GM12878 (cell line): ENCODE measurements at regions not wholly inside any gene's neighbourhood (a gene's known extent, or its start where the extent isn't known, plus 50 kb on each side); places are given as distances from the start of the nearest gene placed in this dataset.

Experiments used
- ATAC-seq: fragments of 200-7000 bp; cut with Tn5 transposase; 3 replicates; pipeline ENCODE4 v1.9.1; 2020; ENCODE audit warnings: mild to moderate bottlenecking, moderate library complexity
- BruUV-seq: library from RNA; stranded (reverse); fragments of 400-500 nt; replicated peaks from 2 replicates; lab custom pipeline; 2021; lab: Mats Ljungman, UMichigan
- CTCF ChIA-PET: fragments of 300-600 bp; sonication (Branson Sonifier 250); formaldehyde crosslinking; extraction: SDS; loops from one replicate; lab custom pipeline; 2021; ENCODE audit warnings: inconsistent platforms; lab: Yijun Ruan, JAX
- POLR2A ChIA-PET: fragments of 350-600 bp; formaldehyde crosslinking; extraction: SDS; loops from one replicate; lab custom pipeline; 2021; ENCODE audit warnings: inconsistent platforms; lab: Charles Lee
- RAD21 ChIA-PET: fragments of 300-600 bp; sonication (Branson Sonifier 250); formaldehyde crosslinking; loops from one replicate; lab custom pipeline; 2023; ENCODE audit warnings: antibody characterized with exemption; ENCODE audit not compliant: unreplicated experiment; lab: Charles Lee
- SMC1A ChIA-PET: fragments of 300-600 bp; sonication (Branson Sonifier 250); formaldehyde crosslinking; loops from one replicate; lab custom pipeline; 2023; ENCODE audit not compliant: unreplicated experiment, uncharacterized antibody; lab: Charles Lee
- DNase-seq: peaks from one replicate; pipeline ENCODE4 v3.0.0-alpha.2; 2011; ENCODE audit warnings: low read depth, low spot score
- FAIRE-seq: peaks from 3 replicates; lab custom pipeline; 2011; peaks lifted over from hg19 to GRCh38; lab: Jason Lieb, UNC
- H2AFZ ChIP-seq: 2 replicates; pipeline ENCODE4 v1.6.0; 2011; ENCODE audit warnings: low read depth, low read length, control low read depth; ENCODE audit not compliant: control insufficient read depth
- H3K27ac ChIP-seq: 2 replicates; pipeline ENCODE4 v1.5.1; 2011; ENCODE audit warnings: control low read depth; ENCODE audit not compliant: control insufficient read depth, insufficient read depth
- H3K27me3 ChIP-seq, 2 experiments: replicated peaks in 1 of 2; 2 replicates each; pipeline versions ENCODE4 v1.6.0 to v1.6.1; 2011; ENCODE audit warnings: low read length in 1 of 2; ENCODE audit not compliant: control insufficient read depth in 2 of 2, insufficient read depth in 2 of 2
- H3K36me3 ChIP-seq, 2 experiments: 2 replicates each; pipeline ENCODE4 v1.5.1; 2011; ENCODE audit warnings: low read length in 1 of 2; ENCODE audit not compliant: control insufficient read depth in 2 of 2, insufficient read depth in 2 of 2
- H3K4me1 ChIP-seq: 2 replicates; pipeline ENCODE4 v1.6.1; 2011; ENCODE audit warnings: mild to moderate bottlenecking, low read length, moderate library complexity, mixed read lengths; ENCODE audit not compliant: control insufficient read depth, insufficient read depth
- H3K4me2 ChIP-seq: 2 replicates; pipeline ENCODE4 v1.6.0; 2011; ENCODE audit warnings: control low read depth; ENCODE audit not compliant: control insufficient read depth, insufficient read depth
- H3K4me3 ChIP-seq: fragments of 200-600 bp; sonication (generic); 2 replicates; pipeline ENCODE4 v1.5.1; 2016
- H3K79me2 ChIP-seq: 2 replicates; pipeline ENCODE4 v1.6.0; 2011; ENCODE audit warnings: low read length; ENCODE audit not compliant: control insufficient read depth, insufficient read depth
- H3K9ac ChIP-seq: 2 replicates; pipeline ENCODE4 v1.8.0; 2011; ENCODE audit warnings: low read length, control low read depth, mixed read lengths; ENCODE audit not compliant: control insufficient read depth, insufficient read depth
- H3K9me3 ChIP-seq: replicated peaks from 3 replicates; pipeline ENCODE4 v1.5.1; 2011; ENCODE audit warnings: mild to moderate bottlenecking, low read length; ENCODE audit not compliant: control insufficient read depth, insufficient read depth
- H4K20me1 ChIP-seq: 2 replicates; pipeline ENCODE4 v1.6.0; 2011; ENCODE audit not compliant: control insufficient read depth, insufficient read depth
- CBFB ChIP-seq: IDR thresholded peaks from 2 replicates; pipeline ENCODE4 v1.6.1; 2016; ENCODE audit warnings: antibody characterized with exemption, low read depth
- CHD4 ChIP-seq: fragments of 200-600 bp; sonication (generic); IDR thresholded peaks from 2 replicates; pipeline ENCODE4 v1.6.1; 2016; ENCODE audit warnings: mild to moderate bottlenecking
- GATAD2B ChIP-seq: fragments of 450-650 bp; conservative IDR thresholded peaks from 2 replicates; pipeline ENCODE4 v1.6.1; 2017; ENCODE audit warnings: low read depth, mild to moderate bottlenecking, moderate library complexity
- HDGF ChIP-seq: fragments of 450-650 bp; IDR thresholded peaks from 2 replicates; pipeline ENCODE4 v1.6.1; 2016; ENCODE audit warnings: antibody characterized with exemption
- IRF4 ChIP-seq: IDR thresholded peaks from 2 replicates; pipeline ENCODE4 v1.6.1; 2011; ENCODE audit warnings: low read depth, low read length
- KDM1A ChIP-seq: fragments of 200-600 bp; sonication (generic); IDR thresholded peaks from 2 replicates; pipeline ENCODE4 v1.6.1; 2016; ENCODE audit warnings: borderline replicate concordance
- LARP7 ChIP-seq: fragments of 450-650 bp; IDR thresholded peaks from 2 replicates; pipeline ENCODE4 v1.6.1; 2017; ENCODE audit warnings: mild to moderate bottlenecking
- NR2C2 ChIP-seq: IDR thresholded peaks from 2 replicates; pipeline ENCODE4 v1.6.1; 2011; ENCODE audit warnings: borderline replicate concordance, low read depth; ENCODE audit not compliant: control insufficient read depth, insufficient read length
- PAX8 ChIP-seq: fragments of 450-650 bp; IDR thresholded peaks from 2 replicates; pipeline ENCODE4 v1.6.1; 2017; ENCODE audit warnings: mild to moderate bottlenecking, moderate library complexity
- POLR2A ChIP-seq: IDR thresholded peaks from 2 replicates; pipeline ENCODE4 v1.6.1; 2011; ENCODE audit warnings: low read depth, mild to moderate bottlenecking, low read length
- RCOR1 ChIP-seq: conservative IDR thresholded peaks from 2 replicates; pipeline ENCODE4 v1.6.1; 2012; ENCODE audit warnings: low read depth, low read length, improper control_type of control experiment
- SPI1 ChIP-seq: IDR thresholded peaks from 2 replicates; pipeline ENCODE4 v1.6.1; 2011; ENCODE audit warnings: low read depth, mild to moderate bottlenecking, low read length, moderate library complexity, borderline replicate concordance; ENCODE audit not compliant: insufficient read depth
- STAT3 ChIP-seq: IDR thresholded peaks from 2 replicates; pipeline ENCODE4 v1.6.1; 2011; ENCODE audit warnings: low read depth, low read length, improper control_type of control experiment
- TCF3 ChIP-seq: IDR thresholded peaks from 2 replicates; pipeline ENCODE4 v1.6.1; 2012; ENCODE audit warnings: low read depth, mild to moderate bottlenecking, low read length, borderline replicate concordance; ENCODE audit not compliant: insufficient read depth
- WGBS: methylation state at CpG from one replicate; pipeline ENCODE4 v1.1.6; 2016; ENCODE audit warnings: low lambda C conversion rate; ENCODE audit not compliant: insufficient replicate concordance, insufficient coverage; ENCODE audit errors: missing lambda C conversion rate; 5-methylcytosine and 5-hydroxymethylcytosine counted together
- in situ Hi-C: fragments of 300-500 bp; cut with MboI; formaldehyde crosslinking; loops from 9 replicates; pipeline ENCODE4 v1.14.3; 2018; ENCODE audit warnings: mixed read lengths
- intact Hi-C: fragments of 100-400 bp; cut with micrococcal nuclease; formaldehyde crosslinking; loops from one replicate; pipeline ENCODE4 v1.14.2; 2022; ENCODE audit not compliant: unreplicated experiment
- TF ChIP-seq, protein P1 (sequence below): fragments of 150-350 bp; IDR thresholded peaks from 2 replicates; pipeline ENCODE4 v1.6.1; 2014; ENCODE audit warnings: mild to moderate bottlenecking, low read depth, low read length
- TF ChIP-seq, protein P2 (sequence below): IDR thresholded peaks from 2 replicates; pipeline ENCODE4 v1.6.1; 2012; ENCODE audit warnings: mild to moderate bottlenecking, low read depth, low read length
- TF ChIP-seq, protein P3 (sequence below): IDR thresholded peaks from 2 replicates; pipeline ENCODE4 v1.6.1; 2012; ENCODE audit warnings: low read length, inconsistent platforms
- TF ChIP-seq, protein P4 (sequence below): IDR thresholded peaks from 2 replicates; pipeline ENCODE4 v1.6.1; 2012; ENCODE audit warnings: low read depth, low read length, improper control_type of control experiment
- TF ChIP-seq, protein P5 (sequence below): IDR thresholded peaks from 2 replicates; pipeline ENCODE4 v1.6.1; 2011; ENCODE audit warnings: low read depth, mild to moderate bottlenecking, low read length, moderate library complexity, borderline replicate concordance; ENCODE audit errors: extremely low read depth

DNA sequence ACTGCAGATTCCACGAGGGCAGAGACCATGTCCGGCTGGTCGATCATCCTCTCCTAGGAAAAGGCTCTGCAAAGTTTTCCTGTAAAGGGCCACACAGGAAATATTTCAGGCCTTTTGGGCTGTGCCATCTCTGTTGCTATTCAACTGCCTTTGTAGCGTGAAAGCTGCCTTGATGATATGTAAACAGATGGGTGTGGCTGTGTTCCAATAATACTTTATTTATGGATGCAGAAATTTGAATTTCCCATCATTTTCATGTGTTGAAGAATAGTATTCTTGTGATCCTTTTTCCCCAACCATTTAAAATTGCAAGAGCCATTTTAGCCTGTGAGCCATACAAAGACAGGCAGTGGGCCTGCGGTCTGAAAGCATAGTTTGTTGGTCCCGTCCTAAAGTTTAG lies 950.7 kb upstream of the RBFOX1 start:
- Histone ChIP-seq H3K9me3 (no peaks in the 10 kb centered on the region; the same call in 2 of the 3 replicates), H3K4me2 (no peak overlapping the region), H3K79me2 (no peaks in the 10 kb centered on the region), H3K27me3 (no peaks in the 10 kb centered on the region), H3K27ac (no peak overlapping the region), H3K4me1 (no peaks in the 10 kb centered on the region), H4K20me1 (no peaks in the 10 kb centered on the region)
- ChIA-PET SMC1A (no interaction called here), POLR2A (no interaction called here), RAD21 (no interaction called here)
- intact Hi-C loops: no loop called here
- WGBS: 11% methylated on average over 6 of the region's 6 CpGs
- BruUV-seq: no TSS peak
- no peak for TF ChIP-seq TCF3
- TF ChIP-seq, protein P1, sequence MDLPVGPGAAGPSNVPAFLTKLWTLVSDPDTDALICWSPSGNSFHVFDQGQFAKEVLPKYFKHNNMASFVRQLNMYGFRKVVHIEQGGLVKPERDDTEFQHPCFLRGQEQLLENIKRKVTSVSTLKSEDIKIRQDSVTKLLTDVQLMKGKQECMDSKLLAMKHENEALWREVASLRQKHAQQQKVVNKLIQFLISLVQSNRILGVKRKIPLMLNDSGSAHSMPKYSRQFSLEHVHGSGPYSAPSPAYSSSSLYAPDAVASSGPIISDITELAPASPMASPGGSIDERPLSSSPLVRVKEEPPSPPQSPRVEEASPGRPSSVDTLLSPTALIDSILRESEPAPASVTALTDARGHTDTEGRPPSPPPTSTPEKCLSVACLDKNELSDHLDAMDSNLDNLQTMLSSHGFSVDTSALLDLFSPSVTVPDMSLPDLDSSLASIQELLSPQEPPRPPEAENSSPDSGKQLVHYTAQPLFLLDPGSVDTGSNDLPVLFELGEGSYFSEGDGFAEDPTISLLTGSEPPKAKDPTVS: no peak
- TF ChIP-seq, protein P2, sequence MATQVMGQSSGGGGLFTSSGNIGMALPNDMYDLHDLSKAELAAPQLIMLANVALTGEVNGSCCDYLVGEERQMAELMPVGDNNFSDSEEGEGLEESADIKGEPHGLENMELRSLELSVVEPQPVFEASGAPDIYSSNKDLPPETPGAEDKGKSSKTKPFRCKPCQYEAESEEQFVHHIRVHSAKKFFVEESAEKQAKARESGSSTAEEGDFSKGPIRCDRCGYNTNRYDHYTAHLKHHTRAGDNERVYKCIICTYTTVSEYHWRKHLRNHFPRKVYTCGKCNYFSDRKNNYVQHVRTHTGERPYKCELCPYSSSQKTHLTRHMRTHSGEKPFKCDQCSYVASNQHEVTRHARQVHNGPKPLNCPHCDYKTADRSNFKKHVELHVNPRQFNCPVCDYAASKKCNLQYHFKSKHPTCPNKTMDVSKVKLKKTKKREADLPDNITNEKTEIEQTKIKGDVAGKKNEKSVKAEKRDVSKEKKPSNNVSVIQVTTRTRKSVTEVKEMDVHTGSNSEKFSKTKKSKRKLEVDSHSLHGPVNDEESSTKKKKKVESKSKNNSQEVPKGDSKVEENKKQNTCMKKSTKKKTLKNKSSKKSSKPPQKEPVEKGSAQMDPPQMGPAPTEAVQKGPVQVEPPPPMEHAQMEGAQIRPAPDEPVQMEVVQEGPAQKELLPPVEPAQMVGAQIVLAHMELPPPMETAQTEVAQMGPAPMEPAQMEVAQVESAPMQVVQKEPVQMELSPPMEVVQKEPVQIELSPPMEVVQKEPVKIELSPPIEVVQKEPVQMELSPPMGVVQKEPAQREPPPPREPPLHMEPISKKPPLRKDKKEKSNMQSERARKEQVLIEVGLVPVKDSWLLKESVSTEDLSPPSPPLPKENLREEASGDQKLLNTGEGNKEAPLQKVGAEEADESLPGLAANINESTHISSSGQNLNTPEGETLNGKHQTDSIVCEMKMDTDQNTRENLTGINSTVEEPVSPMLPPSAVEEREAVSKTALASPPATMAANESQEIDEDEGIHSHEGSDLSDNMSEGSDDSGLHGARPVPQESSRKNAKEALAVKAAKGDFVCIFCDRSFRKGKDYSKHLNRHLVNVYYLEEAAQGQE: no peak
- no peak for TF ChIP-seq KDM1A
- TF ChIP-seq, protein P3, sequence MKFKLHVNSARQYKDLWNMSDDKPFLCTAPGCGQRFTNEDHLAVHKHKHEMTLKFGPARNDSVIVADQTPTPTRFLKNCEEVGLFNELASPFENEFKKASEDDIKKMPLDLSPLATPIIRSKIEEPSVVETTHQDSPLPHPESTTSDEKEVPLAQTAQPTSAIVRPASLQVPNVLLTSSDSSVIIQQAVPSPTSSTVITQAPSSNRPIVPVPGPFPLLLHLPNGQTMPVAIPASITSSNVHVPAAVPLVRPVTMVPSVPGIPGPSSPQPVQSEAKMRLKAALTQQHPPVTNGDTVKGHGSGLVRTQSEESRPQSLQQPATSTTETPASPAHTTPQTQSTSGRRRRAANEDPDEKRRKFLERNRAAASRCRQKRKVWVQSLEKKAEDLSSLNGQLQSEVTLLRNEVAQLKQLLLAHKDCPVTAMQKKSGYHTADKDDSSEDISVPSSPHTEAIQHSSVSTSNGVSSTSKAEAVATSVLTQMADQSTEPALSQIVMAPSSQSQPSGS: no peak
- TF ChIP-seq, protein P4, sequence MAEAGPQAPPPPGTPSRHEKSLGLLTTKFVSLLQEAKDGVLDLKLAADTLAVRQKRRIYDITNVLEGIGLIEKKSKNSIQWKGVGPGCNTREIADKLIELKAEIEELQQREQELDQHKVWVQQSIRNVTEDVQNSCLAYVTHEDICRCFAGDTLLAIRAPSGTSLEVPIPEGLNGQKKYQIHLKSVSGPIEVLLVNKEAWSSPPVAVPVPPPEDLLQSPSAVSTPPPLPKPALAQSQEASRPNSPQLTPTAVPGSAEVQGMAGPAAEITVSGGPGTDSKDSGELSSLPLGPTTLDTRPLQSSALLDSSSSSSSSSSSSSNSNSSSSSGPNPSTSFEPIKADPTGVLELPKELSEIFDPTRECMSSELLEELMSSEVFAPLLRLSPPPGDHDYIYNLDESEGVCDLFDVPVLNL: no peak
- no peak for TF ChIP-seq HDGF
- no peak for TF ChIP-seq STAT3
- no peak for TF ChIP-seq RCOR1
- TF ChIP-seq POLR2A: no peak
- no peak for TF ChIP-seq LARP7
- TF ChIP-seq CHD4: no peak
- TF ChIP-seq, protein P5, sequence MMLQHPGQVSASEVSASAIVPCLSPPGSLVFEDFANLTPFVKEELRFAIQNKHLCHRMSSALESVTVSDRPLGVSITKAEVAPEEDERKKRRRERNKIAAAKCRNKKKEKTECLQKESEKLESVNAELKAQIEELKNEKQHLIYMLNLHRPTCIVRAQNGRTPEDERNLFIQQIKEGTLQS: no peak
- TF ChIP-seq SPI1: no peak
- no peak for TF ChIP-seq NR2C2
- no peak for TF ChIP-seq IRF4
- no peak for TF ChIP-seq CBFB
- TF ChIP-seq PAX8: no peak
- no peak for TF ChIP-seq GATAD2B
- TF ChIP-seq, all 136 proteins: peak for 0
- Histone ChIP-seq H3K9ac (no peak overlapping the region), H3K36me3 (no peaks in the 10 kb centered on the region), H2AFZ (no peak overlapping the region), H3K4me3 (no peak overlapping the region)
- FAIRE-seq (no peak), DNase-seq (no peak), ATAC-seq (no peak)
- in situ Hi-C loops: no loop called here
- CTCF ChIA-PET: no interaction called here
